ENCODE measurements at regions not wholly inside any gene's neighbourhood (a gene's known extent, or its start where the extent isn't known, plus 50 kb on each side); places are given as distances from the start of the nearest gene placed in this dataset.
A peak's percentile ranks its signal among the peaks of the same experiment; 100 is the strongest.

DNA sequence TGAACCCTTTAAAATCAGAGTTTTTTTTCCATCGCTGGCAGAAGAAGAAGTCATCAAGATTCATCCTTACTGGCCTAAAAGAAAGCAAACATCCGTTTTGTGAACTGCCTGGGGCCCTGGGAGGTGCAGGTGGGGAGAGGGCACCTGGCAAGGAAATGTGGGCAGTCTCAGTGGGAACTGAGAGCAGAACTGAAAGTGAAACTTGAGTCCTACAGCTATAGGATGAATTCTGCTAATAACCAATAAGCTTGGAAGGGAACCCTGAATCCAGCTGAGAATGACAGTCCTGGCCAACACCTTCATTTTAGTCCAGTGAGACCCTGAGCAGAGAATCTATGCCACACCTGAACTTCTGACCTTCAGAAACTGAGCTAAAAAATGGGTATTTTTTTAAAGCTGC, 130.1 kb upstream of the ASCC3 start:
- no peak overlapping the region for H3K4me3 Mint-ChIP-seq
- peaks cover 3% of the 10 kb centered on the region; the same call in 1 of the 2 replicates for H3K4me1 Mint-ChIP-seq
- H3K9me3 Mint-ChIP-seq = no peaks in the 10 kb centered on the region
- DNase-seq (ENCODE audit: low spot score) = no peak
- peak; percentile 47; the same call in 1 of the 2 replicates for ATAC-seq
- no peak overlapping the region for H3K27ac Mint-ChIP-seq
- no peak for TF ChIP-seq ZNF416 (CRISPR knock-in tag; IDR thresholded peaks at IDR 0.05)
- no peak for TF ChIP-seq CBFB (CRISPR knock-in tag; IDR thresholded peaks at IDR 0.05; ENCODE audit: low read depth)
- TF ChIP-seq GTF2I (CRISPR knock-in tag; conservative IDR thresholded peaks at IDR 0.05) = no peak
- TF ChIP-seq IRF2 (CRISPR knock-in tag; IDR thresholded peaks at IDR 0.05; ENCODE audit: borderline replicate concordance, low read depth) = no peak
- no peak for TF ChIP-seq NFE2L1 (CRISPR knock-in tag; IDR thresholded peaks at IDR 0.05)
- no peaks in the 10 kb centered on the region for H3K36me3 Mint-ChIP-seq
- no peaks in the 10 kb centered on the region for H3K27me3 Mint-ChIP-seq (ENCODE audit: low read depth)
- CTCF ChIA-PET = no interaction called here
- POLR2A ChIA-PET = no interaction called here

GRCh38 chr6:101013612-101014195, 132.6 kb upstream of the ASCC3 start:
- no peaks in the 10 kb centered on the region for H3K9me3 Mint-ChIP-seq
- ChIA-PET POLR2A (no interaction called here), CTCF (no interaction called here)
- H3K4me3 Mint-ChIP-seq = no peak overlapping the region
- DNase-seq (ENCODE audit: low spot score) (no peak), ATAC-seq (no peak)
- no peaks in the 10 kb centered on the region for H3K36me3 Mint-ChIP-seq
- peaks cover 3% of the 10 kb centered on the region; the same call in 1 of the 2 replicates for H3K4me1 Mint-ChIP-seq
- TF ChIP-seq HMGA2 (CRISPR knock-in tag; IDR thresholded peaks at IDR 0.05) (no peak), NFE2L1 (CRISPR knock-in tag; IDR thresholded peaks at IDR 0.05) (no peak), TP53 (CRISPR knock-in tag; IDR thresholded peaks at IDR 0.05) (no peak), KAT7 (CRISPR knock-in tag; IDR thresholded peaks at IDR 0.05; ENCODE audit: borderline replicate concordance) (no peak)
- TF ChIP-seq, protein P1, sequence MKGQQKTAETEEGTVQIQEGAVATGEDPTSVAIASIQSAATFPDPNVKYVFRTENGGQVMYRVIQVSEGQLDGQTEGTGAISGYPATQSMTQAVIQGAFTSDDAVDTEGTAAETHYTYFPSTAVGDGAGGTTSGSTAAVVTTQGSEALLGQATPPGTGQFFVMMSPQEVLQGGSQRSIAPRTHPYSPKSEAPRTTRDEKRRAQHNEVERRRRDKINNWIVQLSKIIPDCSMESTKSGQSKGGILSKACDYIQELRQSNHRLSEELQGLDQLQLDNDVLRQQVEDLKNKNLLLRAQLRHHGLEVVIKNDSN (CRISPR knock-in tag; IDR thresholded peaks at IDR 0.05) = no peak
- no peaks in the 10 kb centered on the region for H3K27me3 Mint-ChIP-seq (ENCODE audit: low read depth)
- H3K27ac Mint-ChIP-seq = no peak overlapping the region

DNA sequence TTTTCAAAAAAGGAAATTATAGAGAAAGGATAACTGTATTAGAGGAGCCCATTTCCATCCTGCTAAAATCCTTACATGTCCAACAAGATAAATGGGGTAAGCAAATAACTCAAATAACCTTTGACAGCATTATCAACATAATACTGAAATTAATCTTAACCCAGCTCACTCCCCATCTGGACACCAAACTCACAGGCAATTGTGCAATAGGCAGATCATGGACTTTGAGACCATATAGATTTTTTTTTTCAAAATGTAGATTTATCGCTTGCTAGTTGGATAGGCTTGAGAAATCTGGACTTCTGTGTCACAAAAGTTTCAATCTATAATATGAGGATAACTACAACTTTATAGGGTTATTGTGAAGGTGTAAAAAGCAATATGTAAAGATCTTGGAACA, 134.4 kb upstream of the ASCC3 start:
- H3K4me3 Mint-ChIP-seq = no peak overlapping the region
- ATAC-seq = no peak
- peaks cover 3% of the 10 kb centered on the region; the same call in 1 of the 2 replicates for H3K4me1 Mint-ChIP-seq
- CTCF ChIA-PET = no interaction called here
- no peaks in the 10 kb centered on the region for H3K27me3 Mint-ChIP-seq (ENCODE audit: low read depth)
- no peak for TF ChIP-seq CREB1 (CRISPR knock-in tag; IDR thresholded peaks at IDR 0.05)
- no peak for TF ChIP-seq ZNF396 (CRISPR knock-in tag; IDR thresholded peaks at IDR 0.05; ENCODE audit: borderline replicate concordance)
- TF ChIP-seq PRRX2 (CRISPR knock-in tag; IDR thresholded peaks at IDR 0.05) = no peak
- TF ChIP-seq, protein P2, sequence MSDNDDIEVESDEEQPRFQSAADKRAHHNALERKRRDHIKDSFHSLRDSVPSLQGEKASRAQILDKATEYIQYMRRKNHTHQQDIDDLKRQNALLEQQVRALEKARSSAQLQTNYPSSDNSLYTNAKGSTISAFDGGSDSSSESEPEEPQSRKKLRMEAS (CRISPR knock-in tag; IDR thresholded peaks at IDR 0.05) = no peak
- no peak for TF ChIP-seq KAT7 (CRISPR knock-in tag; IDR thresholded peaks at IDR 0.05; ENCODE audit: borderline replicate concordance)
- H3K36me3 Mint-ChIP-seq = no peaks in the 10 kb centered on the region
- POLR2A ChIA-PET = no interaction called here
- no peaks in the 10 kb centered on the region for H3K9me3 Mint-ChIP-seq
- DNase-seq (ENCODE audit: low spot score) = no peak
- no peak overlapping the region for H3K27ac Mint-ChIP-seq

DNA sequence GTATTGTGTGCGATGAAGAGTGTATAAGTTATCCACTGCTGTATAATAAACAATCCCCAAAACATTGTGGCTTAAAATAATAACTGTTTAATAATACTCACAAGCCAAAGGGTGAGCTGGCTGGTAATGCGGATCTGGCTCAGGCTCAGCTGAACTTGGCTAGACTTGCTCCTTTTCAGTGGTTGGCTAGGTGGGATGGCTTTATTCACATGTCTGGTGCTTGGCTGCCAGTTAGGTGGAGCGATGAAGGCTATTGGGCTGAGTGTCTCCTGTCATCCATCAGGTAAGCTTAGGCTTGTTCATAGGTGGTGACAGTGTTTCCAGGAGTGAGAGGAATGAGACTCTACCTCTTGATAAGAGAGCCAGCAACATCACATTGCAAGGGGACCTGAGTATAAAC, 135.0 kb upstream of the ASCC3 start:
- CTCF ChIA-PET = no interaction called here
- no peaks in the 10 kb centered on the region for H3K27me3 Mint-ChIP-seq (ENCODE audit: low read depth)
- no peak for ATAC-seq
- H3K9me3 Mint-ChIP-seq = no peaks in the 10 kb centered on the region
- 0 out of 2 replicates have a peak, but pooled peaks cover under 1% of the 10 kb centered on the region for H3K4me1 Mint-ChIP-seq
- no peak for DNase-seq (ENCODE audit: low spot score)
- TF ChIP-seq ZNF532 (CRISPR knock-in tag; IDR thresholded peaks at IDR 0.05; ENCODE audit: borderline replicate concordance) = no peak
- H3K4me3 Mint-ChIP-seq = no peak overlapping the region
- POLR2A ChIA-PET = no interaction called here
- no peak overlapping the region for H3K27ac Mint-ChIP-seq
- no peaks in the 10 kb centered on the region for H3K36me3 Mint-ChIP-seq

Measured in WTC11 (cell line).